ENCODE measurements at regions not wholly inside any gene's neighbourhood (a gene's known extent, or its start where the extent isn't known, plus 50 kb on each side); places are given as distances from the start of the nearest gene placed in this dataset.

- TF ChIP-seq EZH2 (IDR thresholded peaks at IDR 0.05; ENCODE audit: borderline replicate concordance, insufficient read depth, low read length, poor library complexity, severe bottlenecking), result no peak
- no peak for TF ChIP-seq CTCF (IDR thresholded peaks at IDR 0.05; ENCODE audit: poor library complexity, severe bottlenecking)
- TF ChIP-seq REST (IDR thresholded peaks at IDR 0.05; ENCODE audit: borderline replicate concordance), result no peak
- TF ChIP-seq RAD21 (conservative IDR thresholded peaks at IDR 0.05), result no peak
- no peak for TF ChIP-seq TAF1 (IDR thresholded peaks at IDR 0.05; ENCODE audit: low read depth)
These were observed 99.7 kb upstream of the DAZL start for GRCh38 chr3:16704941-16705340.
